DOHH2 (cell line): ENCODE measurements at regions not wholly inside any gene's neighbourhood (a gene's known extent, or its start where the extent isn't known, plus 50 kb on each side); places are given as distances from the start of the nearest gene placed in this dataset.

Source experiments
- H3F3A ChIP-seq: fragments of 200-600 bp; sonication (generic), shearing (Covaris generic); 2 replicates; pipeline ENCODE4 v1.6.0; 2016; ENCODE audit warnings: antibody characterized with exemption, mild to moderate bottlenecking; ENCODE audit not compliant: control insufficient read depth, insufficient read depth
- H3K27ac ChIP-seq: fragments of 200-600 bp; sonication (generic); 2 replicates; pipeline ENCODE4 v1.5.1; 2014; ENCODE audit warnings: low read depth, mild to moderate bottlenecking, low read length, moderate library complexity
- H3K27me3 ChIP-seq: fragments of 200-600 bp; sonication (generic); 2 replicates; pipeline ENCODE4 v1.6.1; 2014; ENCODE audit warnings: mild to moderate bottlenecking, low read length, mixed read lengths; ENCODE audit not compliant: control insufficient read depth
- H3K36me3 ChIP-seq: fragments of 200-600 bp; sonication (generic); 2 replicates; pipeline ENCODE4 v1.6.1; 2014; ENCODE audit warnings: mild to moderate bottlenecking, low read length, moderate library complexity, mixed read lengths; ENCODE audit not compliant: control insufficient read depth
- H3K4me1 ChIP-seq: fragments of 200-600 bp; sonication (generic); 2 replicates; pipeline ENCODE4 v1.6.1; 2014; ENCODE audit warnings: mild to moderate bottlenecking, low read length, mixed read lengths; ENCODE audit not compliant: control insufficient read depth
- H3K4me2 ChIP-seq: fragments of 200-600 bp; sonication (generic); 2 replicates; pipeline ENCODE4 v1.6.0; 2014; ENCODE audit warnings: mild to moderate bottlenecking, low read length, moderate library complexity
- H3K4me3 ChIP-seq: fragments of 200-600 bp; sonication (generic); 2 replicates; pipeline ENCODE4 v1.5.1; 2014; ENCODE audit warnings: mild to moderate bottlenecking, low read length, mixed read lengths
- H3K79me2 ChIP-seq: fragments of 200-600 bp; sonication (generic); 2 replicates; pipeline ENCODE4 v1.6.1; 2014; ENCODE audit warnings: mild to moderate bottlenecking, low read length, mixed read lengths; ENCODE audit not compliant: control insufficient read depth
- H3K9me2 ChIP-seq: fragments of 200-600 bp; sonication (generic); replicated peaks from 2 replicates; pipeline ENCODE4 v1.6.1; 2014; ENCODE audit warnings: mild to moderate bottlenecking, low read length, mixed read lengths; ENCODE audit not compliant: control insufficient read depth
- H3K9me3 ChIP-seq: fragments of 200-600 bp; sonication (generic); 2 replicates; pipeline ENCODE4 v1.6.1; 2014; ENCODE audit warnings: antibody characterized with exemption, low read length, mixed read lengths; ENCODE audit not compliant: control insufficient read depth, insufficient read depth
- H4K20me1 ChIP-seq: fragments of 200-600 bp; sonication (generic); 2 replicates; pipeline ENCODE4 v1.6.0; 2014; ENCODE audit warnings: low read depth, mild to moderate bottlenecking, antibody characterized with exemption, low read length, moderate library complexity; ENCODE audit not compliant: control insufficient read depth, insufficient read depth
- EZH2phosphoT487 ChIP-seq: fragments of 200-600 bp; sonication (generic); IDR thresholded peaks from 2 replicates; pipeline ENCODE4 v1.6.1; 2017; ENCODE audit warnings: borderline replicate concordance, mild to moderate bottlenecking, antibody characterized with exemption, low read length, moderate library complexity, mixed read lengths
- TF ChIP-seq, protein P1 (sequence below): fragments of 200-600 bp; sonication (generic); IDR thresholded peaks from one replicate; pipeline ENCODE4 v1.5.1; 2014; ENCODE audit warnings: antibody characterized with exemption, mild to moderate bottlenecking, low read depth, low read length; ENCODE audit not compliant: poor library complexity, severe bottlenecking

DNA sequence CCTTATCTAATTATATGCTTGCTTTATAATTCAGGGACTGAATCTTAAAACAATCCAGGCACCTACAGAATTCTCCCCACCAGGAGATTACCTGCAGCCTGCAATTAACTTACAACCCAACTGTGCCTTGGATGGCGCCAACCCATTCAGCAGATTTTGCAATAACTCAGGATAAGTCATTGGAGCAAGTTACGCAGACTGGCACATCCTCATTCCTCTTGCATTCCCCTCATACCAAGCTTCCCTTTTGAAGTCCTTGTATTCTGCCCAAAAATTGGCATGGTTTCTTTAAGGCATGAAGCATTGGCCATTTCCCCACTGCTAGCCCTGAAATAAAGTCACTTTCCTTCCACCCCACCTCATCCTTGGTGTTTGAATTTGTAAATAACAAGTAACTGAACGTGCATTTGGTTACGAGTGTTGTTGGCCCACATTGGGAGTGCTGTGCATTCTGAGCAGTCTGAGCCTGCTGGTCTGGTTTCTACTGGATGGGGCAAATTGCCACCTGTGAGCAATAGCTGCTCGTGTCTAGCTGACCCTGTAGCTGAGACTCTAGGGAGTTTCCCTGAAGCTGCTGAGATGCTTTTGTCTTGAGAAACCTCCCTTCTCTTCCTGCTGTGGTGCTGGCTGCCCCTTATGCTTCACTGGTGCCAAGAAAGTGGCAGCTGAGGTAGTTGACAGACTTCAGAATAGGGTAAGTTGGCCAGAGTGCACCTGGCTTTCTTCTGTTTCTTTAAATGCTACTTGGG, 99.2 kb upstream of the SCAF11 start:
- Histone ChIP-seq H3K9me2 (no peaks in the 10 kb centered on the region), H4K20me1 (no peaks in the 10 kb centered on the region), H3K9me3 (peaks cover 9% of the 10 kb centered on the region; the same call in 1 of the 2 replicates), H3K4me2 (no peak overlapping the region), H3K4me1 (no peaks in the 10 kb centered on the region), H3K27me3 (no peaks in the 10 kb centered on the region), H3K4me3 (no peak overlapping the region), H3F3A (no peaks in the 10 kb centered on the region), H3K36me3 (no peaks in the 10 kb centered on the region), H3K27ac (no peak overlapping the region), H3K79me2 (no peaks in the 10 kb centered on the region)
- TF ChIP-seq, protein P1, sequence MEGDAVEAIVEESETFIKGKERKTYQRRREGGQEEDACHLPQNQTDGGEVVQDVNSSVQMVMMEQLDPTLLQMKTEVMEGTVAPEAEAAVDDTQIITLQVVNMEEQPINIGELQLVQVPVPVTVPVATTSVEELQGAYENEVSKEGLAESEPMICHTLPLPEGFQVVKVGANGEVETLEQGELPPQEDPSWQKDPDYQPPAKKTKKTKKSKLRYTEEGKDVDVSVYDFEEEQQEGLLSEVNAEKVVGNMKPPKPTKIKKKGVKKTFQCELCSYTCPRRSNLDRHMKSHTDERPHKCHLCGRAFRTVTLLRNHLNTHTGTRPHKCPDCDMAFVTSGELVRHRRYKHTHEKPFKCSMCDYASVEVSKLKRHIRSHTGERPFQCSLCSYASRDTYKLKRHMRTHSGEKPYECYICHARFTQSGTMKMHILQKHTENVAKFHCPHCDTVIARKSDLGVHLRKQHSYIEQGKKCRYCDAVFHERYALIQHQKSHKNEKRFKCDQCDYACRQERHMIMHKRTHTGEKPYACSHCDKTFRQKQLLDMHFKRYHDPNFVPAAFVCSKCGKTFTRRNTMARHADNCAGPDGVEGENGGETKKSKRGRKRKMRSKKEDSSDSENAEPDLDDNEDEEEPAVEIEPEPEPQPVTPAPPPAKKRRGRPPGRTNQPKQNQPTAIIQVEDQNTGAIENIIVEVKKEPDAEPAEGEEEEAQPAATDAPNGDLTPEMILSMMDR, result no peak
- TF ChIP-seq EZH2phosphoT487, result no peak

DNA sequence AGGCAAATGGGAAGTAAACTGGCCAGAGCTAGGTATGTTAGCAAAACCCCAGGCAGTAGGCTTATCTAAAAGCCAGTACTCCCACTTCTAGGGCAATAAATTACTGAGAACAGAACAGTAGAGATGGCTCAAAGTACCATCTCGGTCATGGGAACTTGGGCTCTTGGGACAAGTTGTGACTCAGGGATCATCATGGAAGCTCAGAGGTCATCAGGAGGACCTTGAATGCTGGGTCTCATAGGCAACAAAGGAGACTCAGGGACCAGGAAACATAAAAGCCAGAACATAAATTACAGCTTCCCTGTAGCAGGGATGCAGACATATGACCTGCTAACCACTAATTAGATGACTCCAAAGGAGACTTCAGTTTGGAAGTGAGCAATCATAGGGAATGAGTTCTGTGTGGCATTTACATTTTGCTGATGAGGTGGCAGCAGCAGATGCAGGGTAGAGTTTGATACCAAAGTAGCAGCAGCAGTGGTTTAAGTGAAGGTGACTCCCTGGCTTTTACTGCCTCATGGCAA, 97.6 kb upstream of the SCAF11 start:
- no peaks in the 10 kb centered on the region for H3K36me3 ChIP-seq
- no peak for TF ChIP-seq EZH2phosphoT487
- TF ChIP-seq, protein P1, result no peak
- no peaks in the 10 kb centered on the region for H3K9me2 ChIP-seq
- no peak overlapping the region for H3K4me3 ChIP-seq
- H4K20me1 ChIP-seq, result no peaks in the 10 kb centered on the region
- H3K27ac ChIP-seq, result no peak overlapping the region
- H3K9me3 ChIP-seq, result peaks cover 9% of the 10 kb centered on the region; the same call in 1 of the 2 replicates
- no peaks in the 10 kb centered on the region for H3K79me2 ChIP-seq
- H3K4me1 ChIP-seq, result no peaks in the 10 kb centered on the region
- H3F3A ChIP-seq, result no peaks in the 10 kb centered on the region
- no peaks in the 10 kb centered on the region for H3K27me3 ChIP-seq
- no peak overlapping the region for H3K4me2 ChIP-seq

DNA sequence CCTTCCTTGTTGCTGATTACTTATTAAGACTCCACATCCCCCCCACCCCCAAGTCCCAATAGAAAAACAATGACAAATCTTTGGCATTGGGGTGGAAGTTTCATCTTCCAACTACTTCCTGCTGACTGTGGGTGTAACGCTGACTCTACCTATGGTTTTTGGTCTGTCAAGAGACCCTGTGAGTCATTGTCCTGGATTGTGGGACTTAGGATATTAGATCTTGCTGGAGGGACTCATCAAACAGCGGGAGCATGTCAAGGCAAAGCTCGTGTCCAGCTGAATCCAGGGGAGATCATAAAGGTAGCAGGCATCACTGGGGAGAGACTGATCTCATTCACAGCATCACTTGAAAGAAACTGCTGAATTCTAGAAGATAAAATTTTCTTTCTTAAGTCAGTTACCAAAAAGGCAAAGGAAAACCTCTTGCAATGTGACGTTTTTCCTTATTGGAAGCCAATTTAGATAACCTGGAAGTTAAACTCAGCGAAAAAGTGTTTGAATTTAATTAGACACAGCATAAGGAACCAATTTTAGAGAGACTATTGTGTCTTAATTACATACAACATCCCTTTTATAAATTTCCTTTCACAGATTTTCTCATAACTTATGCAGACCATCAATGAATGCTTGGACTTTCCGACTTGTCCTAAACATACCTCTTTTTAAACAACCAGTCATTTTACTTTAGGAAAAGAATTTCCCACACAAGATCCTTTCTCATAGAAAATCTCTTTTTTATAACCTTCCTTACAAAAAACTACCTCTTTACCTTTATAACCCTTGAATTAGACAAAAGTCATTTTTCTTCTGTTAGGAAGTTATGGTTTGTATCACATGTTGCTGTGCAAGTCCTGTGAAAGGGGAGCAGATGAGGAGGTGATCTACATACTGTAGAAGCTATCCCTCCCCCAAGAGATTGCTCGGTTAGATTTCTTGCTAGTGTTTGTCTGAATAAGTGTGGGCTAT, 94.6 kb upstream of the SCAF11 start:
- H3K4me2 ChIP-seq, result no peak overlapping the region
- TF ChIP-seq EZH2phosphoT487, result no peak
- TF ChIP-seq, protein P1, result no peak
- H3K4me3 ChIP-seq, result no peak overlapping the region
- no peaks in the 10 kb centered on the region for H3K27me3 ChIP-seq
- no peaks in the 10 kb centered on the region for H3K4me1 ChIP-seq
- H3K79me2 ChIP-seq, result no peaks in the 10 kb centered on the region
- no peaks in the 10 kb centered on the region for H3F3A ChIP-seq
- no peaks in the 10 kb centered on the region for H4K20me1 ChIP-seq
- no peaks in the 10 kb centered on the region for H3K9me2 ChIP-seq
- H3K36me3 ChIP-seq, result no peaks in the 10 kb centered on the region
- no peak overlapping the region for H3K27ac ChIP-seq
- peaks cover 6% of the 10 kb centered on the region; the same call in 1 of the 2 replicates for H3K9me3 ChIP-seq
